SK-N-MC (cell line): ENCODE measurements at regions not wholly inside any gene's neighbourhood (a gene's known extent, or its start where the extent isn't known, plus 50 kb on each side); places are given as distances from the start of the nearest gene placed in this dataset.

ENCODE experiments used
- DNase-seq: peaks from one replicate; pipeline ENCODE4 v3.0.0-alpha.2; 2011; ENCODE audit warnings: low read depth, low spot score
- H3K27ac ChIP-seq: fragments of 200-600 bp; sonication (generic); 2 replicates; pipeline ENCODE4 v1.5.1; 2016; ENCODE audit warnings: mixed run types
- H3K36me3 ChIP-seq: fragments of 200-600 bp; sonication (generic); 2 replicates; pipeline ENCODE4 v1.6.1; 2017; ENCODE audit warnings: antibody characterized with exemption, low read length, mixed read lengths; ENCODE audit not compliant: insufficient read depth
- H3K4me3 ChIP-seq: fragments of 200-600 bp; sonication (generic); 2 replicates; pipeline ENCODE4 v1.5.1; 2016
- H3K9ac ChIP-seq: fragments of 200-600 bp; sonication (generic); 2 replicates; pipeline ENCODE4 v1.8.0; 2017; ENCODE audit warnings: mixed run types, mixed read lengths; ENCODE audit not compliant: insufficient read length
- H3K9me3 ChIP-seq: fragments of 200-600 bp; sonication (generic); 2 replicates; pipeline ENCODE4 v1.6.1; 2017; ENCODE audit warnings: low read depth, mild to moderate bottlenecking, antibody characterized with exemption, low read length, moderate library complexity, mixed read lengths
- EZH2 ChIP-seq: fragments of 200-600 bp; sonication (generic); IDR thresholded peaks from one replicate; pipeline ENCODE4 v1.6.1; 2017; ENCODE audit warnings: antibody characterized with exemption
- FOXP2 ChIP-seq: optimal IDR thresholded peaks from 2 replicates; pipeline ENCODE3; 2011; ENCODE audit warnings: mild to moderate bottlenecking, moderate library complexity; ENCODE audit not compliant: insufficient read depth; ENCODE audit errors: extremely low read length, control extremely low read depth
- POLR2AphosphoS5 ChIP-seq: IDR thresholded peaks from 2 replicates; pipeline ENCODE4 v1.6.1; 2012; ENCODE audit warnings: mild to moderate bottlenecking, low read depth, low read length, borderline replicate concordance

GRCh38 chr2:123157016-123157415, 868.1 kb upstream of the CNTNAP5 start:
- Histone ChIP-seq H3K9me3 (no peaks in the 10 kb centered on the region), H3K36me3 (no peaks in the 10 kb centered on the region), H3K9ac (no peak overlapping the region), H3K4me3 (peak overlapping the region; percentile 36; the same call in 1 of the 2 replicates), H3K27ac (peak overlapping the region; percentile 45; the same call in 1 of the 2 replicates)
- TF ChIP-seq POLR2AphosphoS5 (no peak), FOXP2 (no peak), EZH2 (no peak)
- no peak for DNase-seq

- Histone ChIP-seq H3K4me3 (peak overlapping the region; percentile 54), H3K9ac (no peak overlapping the region), H3K27ac (peak overlapping the region; percentile 79), H3K36me3 (no peaks in the 10 kb centered on the region), H3K9me3 (no peaks in the 10 kb centered on the region)
- no peak for TF ChIP-seq EZH2
- no peak for TF ChIP-seq FOXP2
- no peak for TF ChIP-seq POLR2AphosphoS5
- DNase-seq: no peak
These were observed 862.6 kb upstream of the CNTNAP5 start for GRCh38 chr2:123162400-123163016.

- Histone ChIP-seq H3K27ac (peak overlapping the region; percentile 79), H3K36me3 (no peaks in the 10 kb centered on the region), H3K9me3 (no peaks in the 10 kb centered on the region), H3K9ac (no peak overlapping the region), H3K4me3 (peak overlapping the region; percentile 54)
- DNase-seq: peak; percentile 57
- TF ChIP-seq FOXP2 (no peak), POLR2AphosphoS5 (no peak), EZH2 (no peak)
These were observed 861.7 kb upstream of the CNTNAP5 start for GRCh38 chr2:123163398-123163797.

- Histone ChIP-seq H3K36me3 (no peaks in the 10 kb centered on the region), H3K9ac (no peak overlapping the region), H3K27ac (peak overlapping the region; percentile 79; the same call in 1 of the 2 replicates), H3K4me3 (peak overlapping the region; percentile 54; the same call in 1 of the 2 replicates), H3K9me3 (no peaks in the 10 kb centered on the region)
- no peak for DNase-seq
- no peak for TF ChIP-seq POLR2AphosphoS5
- TF ChIP-seq EZH2: no peak
- TF ChIP-seq FOXP2: no peak
These were observed 860.9 kb upstream of the CNTNAP5 start for GRCh38 chr2:123164216-123164615.

GRCh38 chr2:123165616-123166015, 859.5 kb upstream of the CNTNAP5 start:
- H3K9me3 ChIP-seq: no peaks in the 10 kb centered on the region
- TF ChIP-seq FOXP2: no peak
- TF ChIP-seq POLR2AphosphoS5: no peak
- TF ChIP-seq EZH2: no peak
- DNase-seq: no peak
- H3K9ac ChIP-seq: no peak overlapping the region
- H3K27ac ChIP-seq: no peak overlapping the region
- H3K4me3 ChIP-seq: no peak overlapping the region
- no peaks in the 10 kb centered on the region for H3K36me3 ChIP-seq

- H3K27ac ChIP-seq: no peak overlapping the region
- no peak for DNase-seq
- no peaks in the 10 kb centered on the region for H3K36me3 ChIP-seq
- H3K9me3 ChIP-seq: no peaks in the 10 kb centered on the region
- H3K4me3 ChIP-seq: no peak overlapping the region
- no peak overlapping the region for H3K9ac ChIP-seq
- TF ChIP-seq POLR2AphosphoS5: no peak
- TF ChIP-seq FOXP2: no peak
- TF ChIP-seq EZH2: no peak
These were observed 845.6 kb upstream of the CNTNAP5 start for GRCh38 chr2:123179526-123179925.

- no peak for DNase-seq
- no peaks in the 10 kb centered on the region for H3K9me3 ChIP-seq
- no peaks in the 10 kb centered on the region for H3K36me3 ChIP-seq
- H3K27ac ChIP-seq: no peak overlapping the region
- H3K9ac ChIP-seq: no peak overlapping the region
- no peak overlapping the region for H3K4me3 ChIP-seq
- TF ChIP-seq POLR2AphosphoS5: no peak
- no peak for TF ChIP-seq EZH2
- TF ChIP-seq FOXP2: no peak
These were observed 829.1 kb upstream of the CNTNAP5 start for GRCh38 chr2:123195957-123196356.

- Histone ChIP-seq H3K4me3 (no peak overlapping the region), H3K27ac (no peak overlapping the region), H3K36me3 (no peaks in the 10 kb centered on the region), H3K9ac (no peak overlapping the region), H3K9me3 (no peaks in the 10 kb centered on the region)
- no peak for DNase-seq
- TF ChIP-seq EZH2 (no peak), FOXP2 (no peak), POLR2AphosphoS5 (no peak)
These were observed 825.1 kb upstream of the CNTNAP5 start for GRCh38 chr2:123200035-123200434.

- no peak overlapping the region for H3K27ac ChIP-seq
- H3K9me3 ChIP-seq: no peaks in the 10 kb centered on the region
- no peaks in the 10 kb centered on the region for H3K36me3 ChIP-seq
- no peak for TF ChIP-seq FOXP2
- no peak overlapping the region for H3K4me3 ChIP-seq
- H3K9ac ChIP-seq: no peak overlapping the region
- no peak for DNase-seq
These were observed 817.8 kb upstream of the CNTNAP5 start for GRCh38 chr2:123207245-123207644.
